Renal cortical epithelial cell (primary cell): ENCODE measurements at regions not wholly inside any gene's neighbourhood (a gene's known extent, or its start where the extent isn't known, plus 50 kb on each side); places are given as distances from the start of the nearest gene placed in this dataset.

Source experiments
- DNase-seq: peaks from one replicate; pipeline ENCODE4 v3.0.0-alpha.2; 2011; ENCODE audit warnings: low read depth

DNA sequence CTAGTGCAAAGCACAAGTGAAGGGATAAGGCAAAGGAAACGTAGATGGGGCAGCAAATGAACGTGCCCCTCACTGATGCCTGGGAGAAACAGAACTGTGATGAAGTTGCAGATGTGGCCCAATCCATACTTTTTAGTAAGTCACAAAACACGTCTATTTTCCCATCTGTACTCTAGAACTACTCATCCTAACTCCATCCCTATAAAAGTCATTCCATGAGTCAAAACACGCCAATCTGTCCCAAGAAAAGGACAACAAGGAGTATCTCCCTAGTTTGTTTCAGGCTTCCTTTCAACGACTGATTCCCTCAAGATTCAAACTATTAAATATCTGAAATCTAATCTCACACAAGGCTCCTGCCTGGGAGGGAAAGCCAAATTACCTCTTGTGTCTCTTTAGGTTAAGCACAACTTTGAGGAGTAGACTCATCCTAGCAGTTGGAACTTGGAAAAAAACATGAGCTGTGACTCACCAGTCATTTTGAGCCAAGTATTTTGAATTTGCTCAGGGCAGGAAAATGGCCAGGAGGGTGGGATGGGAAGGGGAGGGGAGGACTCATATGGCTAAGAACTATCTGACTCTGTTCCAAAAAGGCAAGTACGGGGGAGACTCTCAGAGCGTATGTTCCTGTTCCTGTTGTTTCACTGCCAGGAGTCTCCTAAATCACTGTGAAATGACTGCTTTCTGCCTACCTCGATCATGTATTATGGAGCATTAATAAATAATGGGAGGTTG lies 214.5 kb upstream of the CAMK1G start:
- DNase-seq: peak; percentile 84

DNA sequence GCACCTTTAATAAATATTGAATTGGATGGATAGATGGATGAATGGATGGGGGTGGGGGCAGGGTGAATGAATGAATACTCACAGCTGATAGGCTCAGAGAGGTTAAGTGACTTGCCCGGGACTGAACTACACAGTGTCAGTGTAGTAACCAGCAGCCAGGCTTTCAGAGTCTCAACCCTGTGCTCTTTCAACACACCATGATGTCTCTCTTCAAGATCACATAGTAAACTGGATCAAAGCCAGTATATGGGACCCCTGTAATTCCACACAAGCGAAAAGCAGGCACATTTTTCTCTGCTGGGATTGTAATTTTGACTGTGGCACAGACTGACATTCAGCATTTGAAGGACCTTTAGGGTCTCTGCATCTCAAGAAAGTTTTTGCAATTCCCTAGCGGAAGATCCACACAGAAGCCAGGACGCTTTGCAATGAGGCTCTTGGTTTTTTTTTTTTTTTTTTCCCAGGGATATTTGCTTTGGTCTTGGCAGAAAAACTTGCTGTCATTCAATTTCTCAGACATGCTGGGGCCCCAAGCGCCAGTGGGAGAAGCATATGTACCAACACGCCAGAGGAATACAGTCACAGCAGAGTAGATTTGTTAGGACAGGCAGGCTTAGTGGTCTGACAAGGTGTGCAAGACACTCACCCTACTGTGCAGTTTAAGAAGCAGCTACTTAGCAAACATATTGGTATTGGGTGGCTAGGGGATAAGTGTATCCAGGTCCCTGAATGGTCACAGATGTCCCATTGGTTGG lies 213.1 kb upstream of the CAMK1G start:
- no peak for DNase-seq

DNA sequence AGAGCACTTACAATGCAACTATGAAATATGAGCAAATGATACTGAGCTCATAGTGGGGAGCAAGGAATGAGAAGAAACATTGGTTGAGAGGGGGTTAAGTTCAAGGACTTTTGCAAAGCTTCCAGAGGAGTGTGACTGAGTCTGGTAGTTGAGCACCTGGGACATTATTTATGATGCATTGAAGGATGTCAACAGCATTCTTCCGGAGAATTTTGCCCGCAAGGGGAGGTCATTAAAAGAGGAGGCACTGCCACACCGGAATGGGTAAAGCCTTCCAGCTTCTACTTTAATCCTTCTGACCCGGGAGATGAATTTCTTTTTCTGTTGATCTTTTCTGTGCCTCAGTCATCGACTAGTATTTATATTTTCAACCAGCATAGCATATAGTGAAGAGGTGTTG lies 208.4 kb upstream of the CAMK1G start:
- DNase-seq: no peak

DNA sequence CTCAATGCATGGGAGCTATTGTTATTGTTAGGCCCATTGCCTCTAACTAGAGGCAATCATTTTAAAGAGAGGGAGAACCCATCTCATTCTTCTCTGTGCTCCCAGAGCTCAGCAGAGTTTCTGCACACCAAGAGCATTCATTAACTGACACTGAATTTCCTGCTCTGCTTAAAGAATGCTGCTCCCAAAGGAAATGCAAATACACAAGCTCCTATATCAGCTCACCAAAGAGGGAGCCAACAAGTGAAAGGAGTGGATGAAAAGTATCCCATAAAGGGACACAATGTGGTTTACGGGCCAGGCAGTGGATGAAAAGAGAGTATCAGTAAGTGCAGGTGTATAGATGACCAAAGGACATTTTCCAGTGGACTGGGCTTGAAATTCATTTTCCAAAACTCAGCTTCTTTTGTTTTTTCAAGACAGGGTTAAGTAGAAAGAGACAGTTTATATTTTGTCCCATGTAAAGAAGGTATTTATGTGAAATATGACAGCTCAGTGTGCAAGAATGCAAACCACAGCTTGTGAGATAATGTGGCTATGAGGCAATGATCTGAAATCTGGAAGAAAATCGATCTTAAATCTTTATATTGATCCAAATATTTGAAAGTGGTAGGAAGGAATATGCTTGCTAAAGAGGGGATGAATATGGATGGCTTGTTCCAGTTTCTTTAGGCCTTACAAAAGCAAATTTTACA lies 207.7 kb upstream of the CAMK1G start:
- no peak for DNase-seq

DNA sequence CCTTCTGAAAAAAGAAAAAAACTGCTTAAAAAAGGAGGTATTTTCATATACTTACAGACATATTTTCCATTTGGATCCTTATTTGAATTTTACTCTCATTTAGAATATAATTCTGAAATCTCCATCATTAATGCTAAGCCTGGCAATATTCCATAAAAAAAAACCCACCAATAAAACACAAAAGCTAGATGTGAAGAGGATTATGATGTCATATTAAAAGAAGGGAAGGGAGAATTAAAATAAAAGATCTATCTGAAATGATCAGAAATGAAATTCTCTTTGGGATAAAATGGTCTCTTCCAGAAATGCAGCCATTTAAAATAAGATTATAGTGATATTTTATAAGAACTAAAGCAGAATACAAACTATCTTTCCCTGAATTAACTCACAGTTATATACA lies 206.7 kb upstream of the CAMK1G start:
- DNase-seq: no peak

DNA sequence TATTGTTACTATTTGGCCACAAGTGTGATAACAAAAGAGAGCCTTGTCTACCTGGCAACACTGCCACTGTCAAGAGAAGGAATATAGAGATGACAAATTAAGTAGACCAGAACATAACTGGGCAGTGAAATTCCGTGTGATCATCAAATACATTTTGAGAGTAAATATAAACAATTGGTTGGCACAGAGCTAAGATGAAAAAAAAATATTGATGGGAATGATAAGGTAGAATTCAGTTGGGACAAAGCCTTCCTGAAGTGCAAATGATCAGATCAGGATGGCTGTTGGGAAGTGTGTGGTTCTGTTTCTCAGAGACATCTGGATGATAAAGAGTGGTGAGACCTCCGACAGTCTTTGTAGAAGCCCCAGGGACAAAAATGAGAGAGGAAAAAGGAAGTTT lies 205.5 kb upstream of the CAMK1G start:
- no peak for DNase-seq

DNA sequence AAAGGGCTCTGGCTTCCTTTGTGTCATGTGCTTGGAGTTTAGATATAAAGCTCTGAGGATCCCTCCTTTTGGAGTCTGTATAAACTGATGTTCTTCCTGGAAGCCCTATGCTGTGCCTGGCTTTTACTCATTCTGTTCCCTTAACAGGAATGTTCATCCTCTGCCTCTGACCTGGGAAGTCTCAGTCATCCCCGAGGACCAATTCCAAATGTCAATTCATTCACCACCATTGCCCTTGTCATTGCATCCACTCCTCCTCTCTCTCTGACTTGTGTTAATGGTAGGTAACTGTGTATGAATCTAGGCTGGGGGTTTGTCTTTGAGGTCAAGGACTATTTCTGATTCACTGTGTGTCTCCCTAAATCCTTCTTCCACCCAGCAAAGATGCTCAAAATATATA lies 204.2 kb upstream of the CAMK1G start:
- DNase-seq: no peak

DNA sequence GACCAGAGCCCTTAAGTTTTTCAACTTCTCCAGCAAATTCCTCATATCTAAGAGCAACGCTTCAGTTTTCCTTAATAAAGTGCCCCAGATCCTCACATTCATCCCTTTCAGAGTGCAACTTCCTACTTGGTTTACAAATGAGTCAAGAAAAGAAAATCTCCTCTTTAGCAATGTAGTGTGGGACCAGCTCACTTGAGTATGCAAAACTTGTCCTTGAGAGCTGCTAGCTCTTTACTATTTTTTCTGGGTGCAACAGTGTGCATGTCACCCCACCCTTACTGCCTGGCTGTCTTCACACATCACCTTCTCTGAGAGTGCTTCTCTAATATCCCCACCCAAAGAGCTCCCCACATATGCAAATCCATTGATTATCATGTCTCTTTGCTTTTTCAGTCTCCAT lies 203.1 kb upstream of the CAMK1G start:
- DNase-seq: no peak

DNA sequence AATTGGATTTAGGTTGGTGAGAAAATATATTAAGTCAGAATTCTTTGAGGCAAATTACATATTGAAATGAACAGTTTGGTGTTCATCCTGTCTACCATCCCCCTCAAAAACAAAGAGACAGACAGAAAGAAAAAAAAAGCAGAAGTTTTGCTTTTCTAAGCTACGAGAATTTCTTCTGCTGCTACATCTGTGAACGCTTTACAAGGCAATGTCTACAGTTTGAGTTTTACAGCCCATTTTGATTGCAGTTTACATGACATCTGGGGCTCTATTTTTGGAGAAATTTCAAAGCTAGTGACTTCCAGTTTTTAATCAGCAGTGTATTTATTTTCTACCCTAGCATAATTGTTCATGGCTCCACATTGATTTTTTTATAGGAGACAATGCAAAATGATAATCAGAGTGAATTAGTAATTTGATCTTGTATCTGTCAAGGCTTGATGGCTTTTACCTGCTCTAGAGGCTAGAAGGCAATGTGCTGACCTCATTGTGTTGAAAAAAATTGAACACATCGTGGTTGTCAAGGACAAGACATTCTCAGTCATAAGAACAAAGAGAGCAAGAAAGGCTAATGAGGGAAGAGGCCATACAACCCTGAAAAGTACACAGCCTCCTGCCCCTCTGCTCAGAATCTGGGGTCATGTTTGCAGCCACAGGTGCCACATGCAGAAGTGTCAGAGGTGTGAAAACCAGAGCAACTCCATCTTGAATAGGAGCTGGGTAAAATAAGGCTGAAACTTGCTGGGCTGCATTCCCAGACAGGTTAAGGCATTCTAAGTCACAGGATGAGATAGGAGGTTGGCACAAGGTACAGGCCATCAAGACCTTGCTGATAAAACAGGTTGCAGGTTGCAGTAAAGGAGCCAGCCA lies 201.0 kb upstream of the CAMK1G start:
- DNase-seq: no peak

DNA sequence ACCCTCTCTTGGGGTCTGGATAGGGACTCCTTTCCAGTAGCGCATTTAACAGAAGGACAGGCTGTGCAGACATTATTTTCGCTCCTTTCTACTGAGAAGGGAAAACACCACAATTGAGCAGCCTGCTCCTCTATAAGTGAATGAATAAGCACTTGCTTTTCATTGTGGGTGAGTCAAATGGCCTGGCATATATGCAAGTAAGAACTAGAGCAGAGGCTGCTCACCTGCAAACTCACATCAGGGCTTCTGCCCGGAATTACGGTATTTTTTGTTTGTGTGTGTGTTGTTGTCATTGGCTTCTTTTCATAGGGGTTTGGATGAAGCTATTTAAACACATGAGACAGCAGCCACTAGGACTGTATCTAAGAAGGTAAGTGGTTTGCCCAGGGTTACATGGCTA lies 200.1 kb upstream of the CAMK1G start:
- DNase-seq: no peak

DNA sequence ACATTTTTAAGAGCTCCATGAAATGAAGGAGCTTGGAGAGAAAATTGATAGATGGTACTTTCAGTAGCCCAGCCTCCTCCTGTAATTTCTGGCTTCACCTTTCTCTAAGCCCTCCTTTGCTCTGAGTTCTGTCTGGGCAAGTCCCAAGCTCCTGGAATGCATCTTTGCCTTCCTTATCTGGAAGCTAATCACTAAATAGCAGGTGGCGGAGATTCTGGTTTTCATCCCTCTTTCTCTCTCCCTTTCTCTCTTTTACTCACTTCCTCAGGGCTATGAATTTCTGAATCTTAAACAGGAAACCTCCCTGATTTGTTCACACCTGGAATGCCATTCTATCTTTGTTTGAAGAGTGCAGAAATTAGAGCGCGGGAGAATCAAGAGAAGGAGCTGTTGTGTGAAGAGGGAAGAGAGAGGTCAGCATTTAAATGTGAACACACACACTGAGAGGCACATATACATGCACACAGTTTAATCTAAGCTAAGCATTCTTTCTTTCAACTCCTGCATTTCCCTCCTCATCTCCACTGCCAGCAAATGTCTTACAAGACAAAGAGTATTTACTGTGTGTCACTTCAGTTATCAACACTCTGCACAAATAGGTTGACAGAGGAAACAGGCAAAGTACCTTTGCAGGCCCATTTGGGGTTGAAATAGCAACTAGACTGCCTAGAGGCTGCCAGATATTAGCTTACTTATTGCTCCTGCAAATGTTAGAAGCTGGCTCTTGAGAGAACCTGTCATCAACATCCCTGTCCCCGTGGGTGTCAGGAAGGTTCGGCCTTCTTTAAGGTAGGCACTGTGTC lies 199.4 kb upstream of the CAMK1G start:
- no peak for DNase-seq

DNA sequence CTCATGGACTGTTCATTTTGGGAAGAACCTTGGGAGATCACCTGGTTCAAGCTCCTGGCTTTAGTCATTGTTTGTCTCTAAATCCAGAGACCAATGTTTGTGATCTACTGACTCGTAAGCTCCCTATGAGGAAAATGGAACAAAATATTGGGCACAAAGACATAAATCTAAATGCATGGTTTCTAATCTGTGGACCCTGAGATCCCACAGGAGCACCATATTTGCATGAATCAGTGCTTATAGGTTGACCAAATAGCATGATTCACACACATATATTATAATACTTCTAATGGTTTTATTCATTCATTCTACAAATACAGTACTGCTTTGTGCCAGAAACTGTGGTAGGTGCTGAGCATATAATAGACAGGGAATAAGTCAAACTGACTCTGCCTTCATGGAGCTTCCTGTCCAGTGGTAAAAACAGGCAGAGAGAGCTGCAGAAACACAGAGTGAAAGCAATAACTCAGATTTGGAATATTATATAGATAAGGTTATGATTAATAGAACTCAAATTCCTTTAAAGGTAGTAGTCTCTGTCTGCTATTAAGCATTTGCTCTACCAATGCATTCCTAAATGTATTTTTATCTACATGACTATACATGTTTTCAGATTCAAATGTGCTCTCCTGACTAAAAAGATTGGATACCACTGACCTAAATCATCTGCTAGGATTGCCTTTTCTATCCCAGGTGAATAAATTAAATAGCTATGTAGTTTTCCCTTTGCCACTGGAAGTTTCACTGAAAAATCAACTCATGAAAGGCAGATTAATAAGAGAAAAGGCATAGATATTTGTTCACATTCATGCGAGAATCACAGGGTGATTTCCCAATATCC lies 198.6 kb upstream of the CAMK1G start:
- DNase-seq: no peak

DNA sequence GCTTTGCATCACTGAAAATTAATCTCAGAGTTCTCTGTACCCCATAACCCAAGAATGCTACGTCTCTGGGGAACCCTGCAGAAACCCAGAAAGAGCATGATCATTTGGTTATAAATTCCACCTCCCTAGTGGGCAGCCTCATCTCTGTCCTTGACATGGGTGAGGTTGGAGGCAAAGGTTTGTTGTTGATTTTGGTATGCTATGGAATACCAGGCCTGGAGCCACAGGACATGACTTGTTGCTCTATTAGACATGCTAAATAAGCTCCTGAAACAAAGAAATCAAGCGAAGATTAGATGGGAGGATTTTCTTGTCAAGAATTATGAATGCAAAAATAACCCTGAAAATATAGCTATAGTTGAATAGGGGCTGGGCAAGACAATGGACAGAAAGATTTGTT lies 197.4 kb upstream of the CAMK1G start:
- no peak for DNase-seq

DNA sequence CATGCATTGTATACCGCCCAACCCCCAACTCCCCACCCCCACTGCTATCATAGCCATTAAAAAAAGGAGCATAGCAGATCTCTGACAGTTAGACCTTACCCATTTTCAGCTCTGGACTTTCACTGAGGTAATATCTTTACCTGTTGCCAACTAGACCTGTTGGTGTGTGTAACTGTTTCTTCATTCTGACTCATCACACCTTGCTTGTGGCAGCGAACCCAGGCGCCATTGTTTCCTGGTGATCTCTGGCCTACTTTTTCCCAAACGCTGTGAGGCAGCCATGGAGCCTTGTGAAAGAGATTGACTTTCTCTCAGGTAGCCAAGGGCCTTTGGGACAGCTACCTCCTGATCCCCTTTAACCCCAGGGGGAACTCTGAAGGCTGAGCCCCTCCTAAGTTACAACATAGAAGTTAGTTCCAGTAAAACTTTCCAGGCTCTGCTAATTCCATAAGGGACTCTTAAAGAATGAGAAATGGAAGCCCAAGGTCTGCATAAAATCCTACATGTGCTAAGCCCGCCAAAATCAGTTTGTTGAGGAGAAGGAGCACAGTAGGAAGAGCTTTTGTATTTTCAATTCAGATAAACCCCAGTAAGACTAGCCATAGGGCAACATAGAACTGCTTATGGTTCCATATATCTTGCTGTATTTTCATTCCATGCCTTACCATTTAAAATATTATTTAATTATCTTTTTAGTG lies 196.1 kb upstream of the CAMK1G start:
- peak; percentile 60 for DNase-seq

DNA sequence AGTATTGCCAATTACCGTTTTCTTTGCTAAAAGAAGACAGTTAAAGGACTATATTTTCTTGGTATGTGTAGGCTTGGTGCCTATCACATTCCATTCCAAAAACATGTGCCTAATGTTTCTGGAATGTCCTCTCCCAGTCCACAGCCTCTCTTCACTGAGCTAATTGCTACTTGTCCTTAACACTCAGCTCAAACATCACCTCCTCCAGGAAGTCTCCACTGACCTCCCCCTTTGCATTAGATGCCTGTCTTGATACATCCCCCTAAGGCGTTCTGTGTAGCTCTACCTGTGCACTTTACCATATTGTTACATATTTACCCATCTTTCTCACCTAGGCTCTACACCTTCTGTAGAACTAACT lies 195.6 kb upstream of the CAMK1G start:
- peak; percentile 71 for DNase-seq

DNA sequence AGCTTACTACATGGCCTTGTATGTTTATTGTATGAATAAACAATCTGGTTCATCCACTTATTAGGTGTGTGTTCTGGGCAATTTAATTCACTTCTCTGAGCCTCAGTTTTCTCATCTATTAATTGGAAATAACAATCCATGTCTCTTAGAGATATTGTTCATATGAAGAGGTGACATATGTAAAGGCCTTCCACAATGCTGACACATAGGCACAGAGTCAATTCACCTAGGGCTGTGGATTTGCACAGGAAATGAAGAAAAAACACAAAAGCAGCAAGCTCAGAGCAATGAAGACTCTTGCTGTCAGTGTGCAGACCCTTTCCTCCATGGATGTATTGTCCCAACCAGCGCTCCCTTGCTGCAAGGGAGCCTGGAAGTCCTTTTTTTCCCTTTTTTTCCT lies 195.2 kb upstream of the CAMK1G start:
- no peak for DNase-seq

DNA sequence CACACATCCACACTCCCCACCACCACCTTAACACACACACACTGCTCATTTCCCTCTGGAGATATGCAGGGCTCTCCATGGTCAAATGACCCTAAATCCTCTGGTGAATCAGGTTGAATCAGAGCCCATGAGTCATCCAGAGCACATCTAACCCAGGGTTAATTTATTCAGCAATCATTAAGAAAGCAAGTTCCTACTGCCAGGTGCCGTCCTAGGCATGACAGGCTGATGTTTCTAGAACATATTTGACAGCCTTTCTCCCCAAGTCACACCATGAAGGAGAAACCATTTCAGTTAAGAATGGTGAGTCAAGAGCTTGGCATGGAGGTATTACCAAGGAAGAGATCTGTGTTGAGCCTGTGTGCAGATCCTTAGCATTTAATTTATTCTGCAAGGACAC lies 194.3 kb upstream of the CAMK1G start:
- DNase-seq: peak; percentile 100

DNA sequence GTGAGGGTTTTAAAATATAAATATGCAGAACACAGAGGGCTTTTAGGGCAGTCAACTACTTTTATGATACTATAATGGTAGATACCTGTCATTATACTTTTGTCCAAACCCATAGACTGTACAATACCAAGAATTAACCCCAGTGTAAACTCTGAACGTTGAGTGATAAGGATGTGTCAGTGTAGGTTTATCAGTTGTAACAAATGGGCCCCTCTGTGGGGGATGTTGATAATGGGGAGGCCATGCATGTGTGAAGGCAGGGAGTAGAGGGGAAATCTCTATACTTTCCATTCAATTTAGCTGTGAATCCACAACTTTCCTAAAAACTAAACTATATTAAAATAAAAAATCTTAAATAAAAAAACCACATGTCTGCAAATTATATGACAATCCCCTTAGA lies 193.5 kb upstream of the CAMK1G start:
- no peak for DNase-seq

DNA sequence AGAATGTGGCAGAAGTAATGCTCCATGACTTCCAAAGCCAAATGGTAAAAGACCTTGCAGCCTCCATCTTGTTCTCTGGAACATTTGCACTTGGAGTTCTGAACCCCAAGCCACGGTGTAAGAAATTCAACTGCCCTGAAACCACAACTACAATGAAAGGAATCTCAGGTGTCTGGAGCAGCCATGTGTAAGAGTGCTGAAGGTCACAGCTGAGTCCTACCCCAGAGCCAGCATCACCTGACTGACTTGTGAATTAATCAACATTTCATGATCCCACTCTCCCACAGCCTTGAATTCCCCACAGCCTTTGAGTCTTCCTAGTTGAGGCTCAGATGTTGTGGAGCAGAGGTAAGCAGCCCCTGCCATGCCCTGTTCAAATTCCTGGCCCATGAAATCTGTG lies 192.8 kb upstream of the CAMK1G start:
- DNase-seq: peak; percentile 85

DNA sequence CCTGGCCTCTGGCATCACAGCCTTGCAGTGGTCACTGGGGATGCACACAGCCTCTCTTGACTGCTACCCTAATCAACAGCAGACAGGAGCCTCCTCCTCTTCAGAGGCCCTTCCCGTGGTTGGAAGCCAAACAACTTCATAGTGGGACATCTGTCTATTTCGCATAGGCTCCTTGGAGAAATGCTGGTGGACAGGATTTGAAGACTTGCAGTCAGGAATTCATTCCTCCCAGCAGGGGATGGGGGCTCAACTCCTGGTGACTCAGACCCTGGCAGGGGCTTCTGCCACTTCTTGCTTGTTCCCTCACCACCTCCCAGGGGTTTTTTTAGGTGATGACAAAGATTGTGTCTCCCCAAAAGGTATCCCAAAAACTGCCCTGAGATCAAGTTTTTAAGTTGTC lies 191.7 kb upstream of the CAMK1G start:
- DNase-seq: no peak
